Smooth muscle cell (in vitro differentiated cells): ENCODE measurements at regions not wholly inside any gene's neighbourhood (a gene's known extent, or its start where the extent isn't known, plus 50 kb on each side); places are given as distances from the start of the nearest gene placed in this dataset.

ENCODE experiments used
- DNase-seq: peaks from one replicate; lab custom pipeline; 2025; ENCODE audit not compliant: unreplicated experiment; lab: John Stamatoyannopoulos, UW
- H2AFZ ChIP-seq: fragments of 200-600 bp; sonication (generic); 2 replicates; pipeline ENCODE4 v1.6.0; 2016; ENCODE audit warnings: antibody characterized with exemption, low read depth, mild to moderate bottlenecking
- H3F3A ChIP-seq: fragments of 200-600 bp; sonication (generic); 2 replicates; pipeline ENCODE4 v1.6.0; 2017; ENCODE audit warnings: antibody characterized with exemption, low read depth
- H3K27ac ChIP-seq: fragments of 200-600 bp; sonication (generic); 2 replicates; pipeline ENCODE4 v1.5.1; 2016; ENCODE audit warnings: low read depth, mild to moderate bottlenecking
- H3K27me3 ChIP-seq: fragments of 200-600 bp; sonication (generic); 2 replicates; pipeline ENCODE4 v1.6.1; 2016; ENCODE audit warnings: low read depth, mild to moderate bottlenecking
- H3K36me3 ChIP-seq: fragments of 200-600 bp; sonication (generic); 2 replicates; pipeline ENCODE4 v1.5.1; 2016; ENCODE audit warnings: low read depth
- H3K4me1 ChIP-seq: fragments of 200-600 bp; sonication (generic); 2 replicates; pipeline ENCODE4 v1.5.1; 2016; ENCODE audit warnings: low read depth
- H3K4me2 ChIP-seq: fragments of 200-600 bp; sonication (generic); 2 replicates; pipeline ENCODE4 v1.6.0; 2016; ENCODE audit warnings: mild to moderate bottlenecking
- H3K4me3 ChIP-seq: fragments of 200-600 bp; sonication (generic); 2 replicates; pipeline ENCODE4 v1.5.1; 2016; ENCODE audit warnings: mild to moderate bottlenecking
- H3K79me2 ChIP-seq: fragments of 200-600 bp; sonication (generic); 2 replicates; pipeline ENCODE4 v1.6.0; 2016; ENCODE audit warnings: low read depth, mild to moderate bottlenecking
- H3K9ac ChIP-seq: fragments of 200-600 bp; sonication (generic); 2 replicates; pipeline ENCODE4 v1.6.0; 2016; ENCODE audit warnings: low read depth
- H3K9me3 ChIP-seq: fragments of 200-600 bp; sonication (generic); replicated peaks from 2 replicates; pipeline ENCODE4 v1.5.1; 2016; ENCODE audit warnings: low read depth
- H4K20me1 ChIP-seq: fragments of 200-600 bp; sonication (generic); 2 replicates; pipeline ENCODE4 v1.6.0; 2016; ENCODE audit warnings: low read depth
- CTCF ChIP-seq: fragments of 200-600 bp; sonication (generic); IDR thresholded peaks from 2 replicates; pipeline ENCODE4 v1.5.1; 2017; ENCODE audit warnings: borderline replicate concordance, mild to moderate bottlenecking, antibody characterized with exemption; ENCODE audit not compliant: insufficient read depth, poor library complexity, severe bottlenecking
- WGBS: methylation state at CpG from one replicate; pipeline ENCODE4 v1.1.7; 2016; ENCODE audit warnings: low lambda C conversion rate; 5-methylcytosine and 5-hydroxymethylcytosine counted together

- H3K4me3 ChIP-seq: no peak overlapping the region
- H3K79me2 ChIP-seq: no peaks in the 10 kb centered on the region
- no peak for TF ChIP-seq CTCF
- no peak overlapping the region for H3K4me2 ChIP-seq
- WGBS: 87% methylated on average over 19 of the region's 19 CpGs
- no peaks in the 10 kb centered on the region for H3F3A ChIP-seq
- no peak overlapping the region for H2AFZ ChIP-seq
- H3K27ac ChIP-seq: no peak overlapping the region
- H3K9me3 ChIP-seq: no peaks in the 10 kb centered on the region
- H3K36me3 ChIP-seq: no peaks in the 10 kb centered on the region
- H4K20me1 ChIP-seq: no peaks in the 10 kb centered on the region
- no peak for DNase-seq
- no peaks in the 10 kb centered on the region for H3K27me3 ChIP-seq
- H3K4me1 ChIP-seq: no peaks in the 10 kb centered on the region
- H3K9ac ChIP-seq: no peak overlapping the region
These were observed 275.4 kb downstream of the SHOX start for GRCh38 chrX:905848-906566.

DNA sequence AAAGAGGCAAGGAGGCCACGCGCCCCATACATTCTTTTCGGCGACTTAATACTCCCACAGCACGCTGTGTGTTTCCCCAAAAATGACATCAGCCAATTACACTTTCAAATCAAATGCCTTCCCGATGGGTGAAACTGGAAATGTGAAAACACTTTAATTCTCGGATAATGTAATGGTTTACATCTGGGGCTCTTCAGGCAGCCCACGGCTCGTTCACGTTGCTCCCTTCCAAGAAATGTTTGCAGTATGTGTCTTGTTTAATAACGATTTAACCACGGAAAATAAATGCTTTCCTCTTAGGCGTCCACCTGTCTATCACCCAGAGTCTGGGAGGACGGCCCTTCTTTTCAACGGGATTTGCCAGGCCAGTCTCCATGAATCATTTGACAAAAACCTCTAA lies 272.5 kb downstream of the SHOX start:
- no peak overlapping the region for H3K4me2 ChIP-seq
- no peak for TF ChIP-seq CTCF
- 91% methylated on average over 15 of the region's 15 CpGs for WGBS
- no peaks in the 10 kb centered on the region for H4K20me1 ChIP-seq
- no peaks in the 10 kb centered on the region for H3K36me3 ChIP-seq
- H3K4me1 ChIP-seq: no peaks in the 10 kb centered on the region
- H2AFZ ChIP-seq: no peak overlapping the region
- no peaks in the 10 kb centered on the region for H3F3A ChIP-seq
- no peak overlapping the region for H3K27ac ChIP-seq
- H3K79me2 ChIP-seq: no peaks in the 10 kb centered on the region
- no peak overlapping the region for H3K4me3 ChIP-seq
- no peak overlapping the region for H3K9ac ChIP-seq
- H3K27me3 ChIP-seq: no peaks in the 10 kb centered on the region
- DNase-seq: no peak
- no peaks in the 10 kb centered on the region for H3K9me3 ChIP-seq

DNA sequence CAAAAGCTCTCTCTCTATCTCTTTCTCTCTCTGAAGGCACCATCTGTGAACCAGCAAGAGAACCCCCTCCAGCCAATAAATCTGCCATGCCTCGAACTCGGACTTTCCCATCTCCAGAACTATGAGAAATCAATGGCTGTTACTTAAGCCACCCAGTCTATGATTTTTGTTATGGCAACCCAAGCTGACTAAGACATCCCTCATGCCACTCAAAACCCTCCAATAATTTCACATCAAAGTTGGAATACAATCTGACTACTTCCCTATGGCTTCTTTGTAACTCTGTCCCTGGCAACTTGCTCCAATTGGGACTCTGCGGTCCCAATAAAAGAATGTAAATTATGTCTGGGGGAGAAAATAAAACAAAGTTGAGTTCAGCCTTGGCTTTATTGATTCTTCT lies 265.7 kb downstream of the SHOX start:
- Histone ChIP-seq H4K20me1 (no peaks in the 10 kb centered on the region), H3K9ac (no peak overlapping the region), H3K4me1 (no peaks in the 10 kb centered on the region), H3K9me3 (no peaks in the 10 kb centered on the region), H3K36me3 (no peaks in the 10 kb centered on the region), H3K27me3 (no peaks in the 10 kb centered on the region), H3K79me2 (no peaks in the 10 kb centered on the region), H3K4me3 (no peak overlapping the region), H3K27ac (no peak overlapping the region), H3F3A (no peaks in the 10 kb centered on the region), H3K4me2 (no peak overlapping the region), H2AFZ (no peak overlapping the region)
- 88% methylated on average over 3 of the region's 3 CpGs for WGBS
- DNase-seq: no peak
- no peak for TF ChIP-seq CTCF
